Central memory CD8-positive, alpha-beta T cell (primary cell): ENCODE measurements at regions not wholly inside any gene's neighbourhood (a gene's known extent, or its start where the extent isn't known, plus 50 kb on each side); places are given as distances from the start of the nearest gene placed in this dataset.

Experiments
- ATAC-seq: fragments of 150-1000 bp; cut with Tn5 transposase; replicated peaks from 2 replicates; pipeline ENCODE4 v1.10.0; 2022; ENCODE audit warnings: mild to moderate bottlenecking, moderate FRiP score, moderate number of reproducible peaks; ENCODE audit not compliant: poor library complexity, severe bottlenecking; ENCODE audit errors: extremely low read depth
- DNase-seq, 2 donors: peaks; one replicate each; pipeline ENCODE4 v3.0.0; 2021; ENCODE audit warnings: low spot score in 2 of 2
- H3K27ac Mint-ChIP-seq: one replicate; pipeline ENCODE4 v1.8.0; 2022; ENCODE audit warnings: low read depth, mild to moderate bottlenecking, moderate library complexity, mixed read lengths
- H3K27me3 Mint-ChIP-seq: one replicate; pipeline ENCODE4 v1.8.0; 2022; ENCODE audit warnings: mixed read lengths
- H3K36me3 Mint-ChIP-seq: one replicate; pipeline ENCODE4 v1.8.0; 2022; ENCODE audit warnings: mild to moderate bottlenecking, moderate library complexity, mixed read lengths; ENCODE audit not compliant: insufficient read depth
- H3K4me1 Mint-ChIP-seq: one replicate; pipeline ENCODE4 v1.8.0; 2022; ENCODE audit warnings: mixed read lengths
- H3K4me3 Mint-ChIP-seq: one replicate; pipeline ENCODE4 v1.8.0; 2022; ENCODE audit warnings: mild to moderate bottlenecking, moderate library complexity, mixed read lengths
- H3K9me3 Mint-ChIP-seq: one replicate; pipeline ENCODE4 v1.8.0; 2022; ENCODE audit warnings: mixed read lengths

GRCh38 chr6:14918200-14918907 lies 327.5 kb upstream of the JARID2 start:
- no peaks in the 10 kb centered on the region for H3K27me3 Mint-ChIP-seq
- H3K9me3 Mint-ChIP-seq: no peaks in the 10 kb centered on the region
- no peaks in the 10 kb centered on the region for H3K4me1 Mint-ChIP-seq
- no peak overlapping the region for H3K4me3 Mint-ChIP-seq
- no peak for DNase-seq
- no peak for ATAC-seq
- H3K27ac Mint-ChIP-seq: no peak overlapping the region
- H3K36me3 Mint-ChIP-seq: no peaks in the 10 kb centered on the region

- H3K4me3 Mint-ChIP-seq: no peak overlapping the region
- H3K4me1 Mint-ChIP-seq: no peaks in the 10 kb centered on the region
- ATAC-seq: no peak
- no peak for DNase-seq
- H3K36me3 Mint-ChIP-seq: no peaks in the 10 kb centered on the region
- H3K27ac Mint-ChIP-seq: no peak overlapping the region
- H3K27me3 Mint-ChIP-seq: no peaks in the 10 kb centered on the region
- no peaks in the 10 kb centered on the region for H3K9me3 Mint-ChIP-seq
Observed at GRCh38 chr6:14919038-14919670, 326.7 kb upstream of the JARID2 start.

- Mint-ChIP-seq H3K4me3 (no peak overlapping the region), H3K36me3 (no peaks in the 10 kb centered on the region), H3K27ac (no peak overlapping the region), H3K27me3 (peaks cover 8% of the 10 kb centered on the region), H3K4me1 (no peaks in the 10 kb centered on the region), H3K9me3 (no peaks in the 10 kb centered on the region)
- no peak for ATAC-seq
- DNase-seq: no peak
Observed at GRCh38 chr6:14920276-14920675, 325.6 kb upstream of the JARID2 start.

- no peaks in the 10 kb centered on the region for H3K36me3 Mint-ChIP-seq
- no peaks in the 10 kb centered on the region for H3K4me1 Mint-ChIP-seq
- ATAC-seq (no peak), DNase-seq (no peak)
- no peak overlapping the region for H3K27ac Mint-ChIP-seq
- H3K9me3 Mint-ChIP-seq: no peaks in the 10 kb centered on the region
- no peak overlapping the region for H3K4me3 Mint-ChIP-seq
- H3K27me3 Mint-ChIP-seq: peaks cover 9% of the 10 kb centered on the region
Observed at GRCh38 chr6:14921170-14921569, 324.7 kb upstream of the JARID2 start.

- DNase-seq (no peak), ATAC-seq (no peak)
- no peak overlapping the region for H3K4me3 Mint-ChIP-seq
- H3K9me3 Mint-ChIP-seq: no peaks in the 10 kb centered on the region
- H3K27me3 Mint-ChIP-seq: peaks cover 9% of the 10 kb centered on the region
- H3K4me1 Mint-ChIP-seq: no peaks in the 10 kb centered on the region
- H3K27ac Mint-ChIP-seq: no peak overlapping the region
- H3K36me3 Mint-ChIP-seq: no peaks in the 10 kb centered on the region
Observed at GRCh38 chr6:14921878-14922671, 323.8 kb upstream of the JARID2 start.

GRCh38 chr6:14922706-14923460 lies 323.0 kb upstream of the JARID2 start:
- no peaks in the 10 kb centered on the region for H3K9me3 Mint-ChIP-seq
- H3K27ac Mint-ChIP-seq: no peak overlapping the region
- peaks cover 9% of the 10 kb centered on the region for H3K27me3 Mint-ChIP-seq
- no peaks in the 10 kb centered on the region for H3K36me3 Mint-ChIP-seq
- DNase-seq (no peak), ATAC-seq (no peak)
- no peaks in the 10 kb centered on the region for H3K4me1 Mint-ChIP-seq
- H3K4me3 Mint-ChIP-seq: no peak overlapping the region

- no peaks in the 10 kb centered on the region for H3K36me3 Mint-ChIP-seq
- H3K9me3 Mint-ChIP-seq: no peaks in the 10 kb centered on the region
- peaks cover 9% of the 10 kb centered on the region for H3K27me3 Mint-ChIP-seq
- no peaks in the 10 kb centered on the region for H3K4me1 Mint-ChIP-seq
- H3K27ac Mint-ChIP-seq: no peak overlapping the region
- no peak for DNase-seq
- ATAC-seq: no peak
- H3K4me3 Mint-ChIP-seq: no peak overlapping the region
Observed at GRCh38 chr6:14924126-14925024, 321.5 kb upstream of the JARID2 start.

- no peaks in the 10 kb centered on the region for H3K36me3 Mint-ChIP-seq
- H3K4me1 Mint-ChIP-seq: no peaks in the 10 kb centered on the region
- ATAC-seq: no peak
- peaks cover 9% of the 10 kb centered on the region for H3K27me3 Mint-ChIP-seq
- no peaks in the 10 kb centered on the region for H3K9me3 Mint-ChIP-seq
- H3K4me3 Mint-ChIP-seq: no peak overlapping the region
- no peak overlapping the region for H3K27ac Mint-ChIP-seq
- DNase-seq: no peak
Observed at GRCh38 chr6:14925025-14925698, 320.7 kb upstream of the JARID2 start.

GRCh38 chr6:14925699-14926026 lies 320.2 kb upstream of the JARID2 start:
- Mint-ChIP-seq H3K4me3 (no peak overlapping the region), H3K4me1 (peaks cover 4% of the 10 kb centered on the region), H3K36me3 (no peaks in the 10 kb centered on the region), H3K27me3 (peaks cover 9% of the 10 kb centered on the region), H3K9me3 (no peaks in the 10 kb centered on the region), H3K27ac (no peak overlapping the region)
- ATAC-seq: no peak
- DNase-seq: no peak

GRCh38 chr6:14927398-14927797 lies 318.5 kb upstream of the JARID2 start:
- DNase-seq: no peak
- no peak for ATAC-seq
- H3K27ac Mint-ChIP-seq: no peak overlapping the region
- peaks cover 9% of the 10 kb centered on the region for H3K27me3 Mint-ChIP-seq
- H3K4me3 Mint-ChIP-seq: no peak overlapping the region
- peaks cover 6% of the 10 kb centered on the region for H3K4me1 Mint-ChIP-seq
- no peaks in the 10 kb centered on the region for H3K36me3 Mint-ChIP-seq
- H3K9me3 Mint-ChIP-seq: no peaks in the 10 kb centered on the region

- Mint-ChIP-seq H3K27ac (no peak overlapping the region), H3K4me1 (peaks cover 6% of the 10 kb centered on the region), H3K27me3 (peaks cover 9% of the 10 kb centered on the region), H3K4me3 (no peak overlapping the region), H3K9me3 (no peaks in the 10 kb centered on the region), H3K36me3 (no peaks in the 10 kb centered on the region)
- no peak for ATAC-seq
- no peak for DNase-seq
Observed at GRCh38 chr6:14929291-14929690, 316.6 kb upstream of the JARID2 start.
